ENCODE measurements at regions not wholly inside any gene's neighbourhood (a gene's known extent, or its start where the extent isn't known, plus 50 kb on each side); places are given as distances from the start of the nearest gene placed in this dataset.

- Mint-ChIP-seq H3K27ac (no peak overlapping the region), H3K27me3 (ENCODE audit: low read depth) (peaks cover 44% of the 10 kb centered on the region), H3K4me3 (no peak overlapping the region), H3K4me1 (peaks cover 14 to 16% of the 10 kb centered on the region in 2 experiments), H3K36me3 (ENCODE audit: insufficient read depth in 1 of 3, low read depth in 3 of 3) (no peaks in the 10 kb centered on the region), H3K9me3 (peaks cover 7 to 8% of the 10 kb centered on the region in 2 experiments; a peak in 4 of 5 replicates)
- no peak overlapping the region for H4K8ac ChIP-seq (replicated peaks; ENCODE audit: insufficient read length, low read depth, low read length)
- H3K18ac ChIP-seq (ENCODE audit: insufficient read length, low read depth, low read length) = no peak overlapping the region
- no peak overlapping the region for H2BK12ac ChIP-seq (ENCODE audit: insufficient read length, low read depth, low read length)
- H4K5ac ChIP-seq (ENCODE audit: insufficient read length, low read depth, low read length) = no peak overlapping the region
- H2AFZ ChIP-seq (ENCODE audit: low read length) = no peak overlapping the region
- H2BK20ac ChIP-seq (ENCODE audit: low read depth, low read length, poor library complexity, severe bottlenecking) = no peak overlapping the region
- no peak overlapping the region for H3K4ac ChIP-seq (ENCODE audit: low read depth, low read length)
- H3K79me1 ChIP-seq (ENCODE audit: insufficient read depth, low read depth, low read length, poor library complexity, severe bottlenecking) = no peaks in the 10 kb centered on the region
- DNase-seq = no peak
- no peaks in the 10 kb centered on the region for H4K20me1 ChIP-seq (ENCODE audit: control insufficient read depth, insufficient read depth, insufficient read length)
- no peaks in the 10 kb centered on the region for H3K9me3 ChIP-seq (ENCODE audit: control insufficient read depth, low read depth, low read length)
- no peaks in the 10 kb centered on the region for H3K79me2 ChIP-seq (ENCODE audit: insufficient read depth, low read length)
- no peak for TF ChIP-seq CTCF (conservative IDR thresholded peaks at IDR 0.05)
- H2BK5ac ChIP-seq (ENCODE audit: insufficient read length, low read length) = no peak overlapping the region
- no peak overlapping the region for H2AK5ac ChIP-seq (ENCODE audit: insufficient read length, low read length)
- no peak overlapping the region for H3K56ac ChIP-seq (ENCODE audit: insufficient read length, low read depth, low read length)
- peaks cover 2% of the 10 kb centered on the region; the same call in 1 of the 2 replicates for H3K4me1 ChIP-seq (ENCODE audit: insufficient read depth, low read length)
- no peak overlapping the region for H3K9ac ChIP-seq (ENCODE audit: extremely low read depth, insufficient read length, low read length)
- H2BK15ac ChIP-seq (ENCODE audit: low read depth, low read length) = no peak overlapping the region
- H4K91ac ChIP-seq (ENCODE audit: insufficient read length, low read depth, low read length) = no peak overlapping the region
- H3K23me2 ChIP-seq (ENCODE audit: insufficient read length, low read depth, low read length, poor library complexity, severe bottlenecking) = no peaks in the 10 kb centered on the region
- no peak overlapping the region for H3T11ph ChIP-seq (ENCODE audit: low read length)
- H3K23ac ChIP-seq (ENCODE audit: insufficient read length, low read depth, low read length) = no peak overlapping the region
- H3K27me3 ChIP-seq (ENCODE audit: insufficient read depth, low read length) = no peaks in the 10 kb centered on the region; the same call in 1 of the 2 replicates
- H3K14ac ChIP-seq (ENCODE audit: insufficient read depth, low read length) = no peak overlapping the region
- no peak overlapping the region for H3K4me2 ChIP-seq (ENCODE audit: insufficient read depth, insufficient read length, low read length)
- no peak overlapping the region for H3K27ac ChIP-seq (ENCODE audit: insufficient read length, low read depth, low read length)
- WGBS (ENCODE audit: extremely low coverage, insufficient read length, low lambda C conversion rate) = no CpG with 5 or more reads among the region's 1 CpG
- no peak overlapping the region for H2BK120ac ChIP-seq (ENCODE audit: low read depth, low read length, poor library complexity, severe bottlenecking)
Measured at GRCh38 chr12:114041590-114041989, 75.5 kb upstream of the RBM19 start.
